HG02884 (cell line): ENCODE measurements at regions not wholly inside any gene's neighbourhood (a gene's known extent, or its start where the extent isn't known, plus 50 kb on each side); places are given as distances from the start of the nearest gene placed in this dataset.

ENCODE experiments used
- ATAC-seq: cut with Tn5 transposase; IDR thresholded peaks from one replicate; pipeline ENCODE4 v1.9.1; 2021; ENCODE audit warnings: mild to moderate bottlenecking, moderate library complexity; ENCODE audit not compliant: unreplicated experiment

- no peak for ATAC-seq
Observed at GRCh38 chr13:22369840-22370239, 699.0 kb downstream of the FGF9 start.

- no peak for ATAC-seq
Observed at GRCh38 chr13:22372261-22372660, 701.4 kb downstream of the FGF9 start.

GRCh38 chr13:22375151-22375550 is 704.3 kb downstream of the FGF9 start:
- no peak for ATAC-seq

- no peak for ATAC-seq
Observed at GRCh38 chr13:22387899-22388298, 717.0 kb downstream of the FGF9 start.

GRCh38 chr13:22399801-22400420 is 729.0 kb downstream of the FGF9 start:
- no peak for ATAC-seq

- ATAC-seq: no peak
Observed at GRCh38 chr13:22402682-22403081, 731.8 kb downstream of the FGF9 start.

GRCh38 chr13:22403144-22403543 is 732.3 kb downstream of the FGF9 start:
- ATAC-seq: no peak

GRCh38 chr13:22405891-22406290 is 735.0 kb downstream of the FGF9 start:
- no peak for ATAC-seq

- no peak for ATAC-seq
Observed at GRCh38 chr13:22412452-22412851, 741.6 kb downstream of the FGF9 start.

GRCh38 chr13:22422023-22422422 is 751.1 kb downstream of the FGF9 start:
- ATAC-seq: no peak

GRCh38 chr13:22422712-22423111 is 751.8 kb downstream of the FGF9 start:
- no peak for ATAC-seq

GRCh38 chr13:22423261-22423660 is 752.4 kb downstream of the FGF9 start:
- no peak for ATAC-seq

GRCh38 chr13:22425087-22425486 is 754.2 kb downstream of the FGF9 start:
- no peak for ATAC-seq

- no peak for ATAC-seq
Observed at GRCh38 chr13:22427066-22427465, 753.7 kb upstream of the SGCG start.

- no peak for ATAC-seq
Observed at GRCh38 chr13:22427783-22428182, 753.0 kb upstream of the SGCG start.

- ATAC-seq: no peak
Observed at GRCh38 chr13:22428188-22428828, 752.5 kb upstream of the SGCG start.

- no peak for ATAC-seq
Observed at GRCh38 chr13:22432690-22433089, 748.1 kb upstream of the SGCG start.

- no peak for ATAC-seq
Observed at GRCh38 chr13:22447132-22447886, 733.5 kb upstream of the SGCG start.

- no peak for ATAC-seq
Observed at GRCh38 chr13:22449251-22449650, 731.5 kb upstream of the SGCG start.

- no peak for ATAC-seq
Observed at GRCh38 chr13:22451327-22451741, 729.4 kb upstream of the SGCG start.

- ATAC-seq: no peak
Observed at GRCh38 chr13:22454586-22454985, 726.2 kb upstream of the SGCG start.

- no peak for ATAC-seq
Observed at GRCh38 chr13:22455036-22455435, 725.7 kb upstream of the SGCG start.
